K562 (cell line): ENCODE measurements at regions not wholly inside any gene's neighbourhood (a gene's known extent, or its start where the extent isn't known, plus 50 kb on each side); places are given as distances from the start of the nearest gene placed in this dataset.

Experiments
- BRCA1 ChIP-seq, 2 experiments: fragments of 450-650 bp in 1 of 2; sonication (generic) in 1 of 2; formaldehyde crosslinking in 1 of 2; IDR thresholded peaks; 2 replicates each; pipeline versions ENCODE4 v1.5.0 to v1.6.1; 2017 to 2020; ENCODE audit warnings: mild to moderate bottlenecking in 1 of 2, missing genetic modification reagents in 1 of 2
- DIDO1 ChIP-seq: fragments of 450-650 bp; IDR thresholded peaks from 2 replicates; pipeline ENCODE4 v1.6.1; 2016; ENCODE audit warnings: low read depth, missing biosample characterization, missing genetic modification characterization
- MTF1 ChIP-seq: fragments of 250-450 bp; sonication (Bioruptor Pico); IDR thresholded peaks from 2 replicates; pipeline ENCODE4 v1.9.0; 2021; ENCODE audit warnings: moderate library complexity, mild to moderate bottlenecking, inconsistent platforms, borderline replicate concordance
- TBL1XR1 ChIP-seq, 2 experiments: IDR thresholded peaks; 2 replicates each; pipeline ENCODE4 v1.6.1; 2012; ENCODE audit warnings: improper control_type of control experiment in 2 of 2, low read length in 2 of 2, mild to moderate bottlenecking in 1 of 2
- TF ChIP-seq, protein P1 (sequence below), 2 experiments: fragments of 450-650 bp; IDR thresholded peaks; 2 replicates each; pipeline ENCODE4 v1.6.1; 2016; ENCODE audit warnings: mild to moderate bottlenecking in 2 of 2, borderline replicate concordance in 1 of 2, low read depth in 1 of 2, moderate library complexity in 1 of 2

DNA sequence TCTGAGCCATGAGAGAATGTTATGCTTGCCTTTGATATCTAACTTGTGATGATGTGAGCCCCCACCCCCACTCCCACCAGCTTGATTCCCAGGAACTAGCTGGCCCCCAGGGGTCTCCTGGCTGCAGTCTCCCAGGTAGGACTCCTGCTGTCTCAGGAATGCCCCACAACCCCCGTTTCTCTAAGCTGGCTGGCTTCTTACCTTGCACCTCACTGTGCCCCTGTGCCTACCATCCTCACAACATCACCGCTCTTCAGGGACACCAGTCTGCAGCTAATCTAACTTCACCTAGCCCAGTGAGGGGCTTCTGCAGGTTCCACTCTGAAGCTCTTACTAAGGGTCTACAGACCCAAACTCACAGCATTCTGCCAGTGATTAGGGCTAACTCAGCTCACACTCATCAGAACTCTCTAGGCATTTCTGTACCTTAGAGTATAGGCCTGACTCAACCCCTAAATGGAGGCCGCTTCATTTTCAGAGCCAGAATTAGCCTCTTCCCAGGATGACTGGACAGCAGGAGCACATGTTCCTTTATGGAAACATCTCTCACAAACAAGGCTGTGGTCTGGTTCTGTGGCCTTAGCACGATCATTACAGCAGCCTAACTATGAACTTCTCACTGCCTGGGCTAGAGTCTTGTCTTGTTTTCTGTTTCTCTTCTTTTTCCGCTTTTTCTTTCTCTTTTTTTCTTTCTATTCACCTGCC is 72.8 kb upstream of the IFNG-AS1 start (continued):
- TF ChIP-seq, protein P1, sequence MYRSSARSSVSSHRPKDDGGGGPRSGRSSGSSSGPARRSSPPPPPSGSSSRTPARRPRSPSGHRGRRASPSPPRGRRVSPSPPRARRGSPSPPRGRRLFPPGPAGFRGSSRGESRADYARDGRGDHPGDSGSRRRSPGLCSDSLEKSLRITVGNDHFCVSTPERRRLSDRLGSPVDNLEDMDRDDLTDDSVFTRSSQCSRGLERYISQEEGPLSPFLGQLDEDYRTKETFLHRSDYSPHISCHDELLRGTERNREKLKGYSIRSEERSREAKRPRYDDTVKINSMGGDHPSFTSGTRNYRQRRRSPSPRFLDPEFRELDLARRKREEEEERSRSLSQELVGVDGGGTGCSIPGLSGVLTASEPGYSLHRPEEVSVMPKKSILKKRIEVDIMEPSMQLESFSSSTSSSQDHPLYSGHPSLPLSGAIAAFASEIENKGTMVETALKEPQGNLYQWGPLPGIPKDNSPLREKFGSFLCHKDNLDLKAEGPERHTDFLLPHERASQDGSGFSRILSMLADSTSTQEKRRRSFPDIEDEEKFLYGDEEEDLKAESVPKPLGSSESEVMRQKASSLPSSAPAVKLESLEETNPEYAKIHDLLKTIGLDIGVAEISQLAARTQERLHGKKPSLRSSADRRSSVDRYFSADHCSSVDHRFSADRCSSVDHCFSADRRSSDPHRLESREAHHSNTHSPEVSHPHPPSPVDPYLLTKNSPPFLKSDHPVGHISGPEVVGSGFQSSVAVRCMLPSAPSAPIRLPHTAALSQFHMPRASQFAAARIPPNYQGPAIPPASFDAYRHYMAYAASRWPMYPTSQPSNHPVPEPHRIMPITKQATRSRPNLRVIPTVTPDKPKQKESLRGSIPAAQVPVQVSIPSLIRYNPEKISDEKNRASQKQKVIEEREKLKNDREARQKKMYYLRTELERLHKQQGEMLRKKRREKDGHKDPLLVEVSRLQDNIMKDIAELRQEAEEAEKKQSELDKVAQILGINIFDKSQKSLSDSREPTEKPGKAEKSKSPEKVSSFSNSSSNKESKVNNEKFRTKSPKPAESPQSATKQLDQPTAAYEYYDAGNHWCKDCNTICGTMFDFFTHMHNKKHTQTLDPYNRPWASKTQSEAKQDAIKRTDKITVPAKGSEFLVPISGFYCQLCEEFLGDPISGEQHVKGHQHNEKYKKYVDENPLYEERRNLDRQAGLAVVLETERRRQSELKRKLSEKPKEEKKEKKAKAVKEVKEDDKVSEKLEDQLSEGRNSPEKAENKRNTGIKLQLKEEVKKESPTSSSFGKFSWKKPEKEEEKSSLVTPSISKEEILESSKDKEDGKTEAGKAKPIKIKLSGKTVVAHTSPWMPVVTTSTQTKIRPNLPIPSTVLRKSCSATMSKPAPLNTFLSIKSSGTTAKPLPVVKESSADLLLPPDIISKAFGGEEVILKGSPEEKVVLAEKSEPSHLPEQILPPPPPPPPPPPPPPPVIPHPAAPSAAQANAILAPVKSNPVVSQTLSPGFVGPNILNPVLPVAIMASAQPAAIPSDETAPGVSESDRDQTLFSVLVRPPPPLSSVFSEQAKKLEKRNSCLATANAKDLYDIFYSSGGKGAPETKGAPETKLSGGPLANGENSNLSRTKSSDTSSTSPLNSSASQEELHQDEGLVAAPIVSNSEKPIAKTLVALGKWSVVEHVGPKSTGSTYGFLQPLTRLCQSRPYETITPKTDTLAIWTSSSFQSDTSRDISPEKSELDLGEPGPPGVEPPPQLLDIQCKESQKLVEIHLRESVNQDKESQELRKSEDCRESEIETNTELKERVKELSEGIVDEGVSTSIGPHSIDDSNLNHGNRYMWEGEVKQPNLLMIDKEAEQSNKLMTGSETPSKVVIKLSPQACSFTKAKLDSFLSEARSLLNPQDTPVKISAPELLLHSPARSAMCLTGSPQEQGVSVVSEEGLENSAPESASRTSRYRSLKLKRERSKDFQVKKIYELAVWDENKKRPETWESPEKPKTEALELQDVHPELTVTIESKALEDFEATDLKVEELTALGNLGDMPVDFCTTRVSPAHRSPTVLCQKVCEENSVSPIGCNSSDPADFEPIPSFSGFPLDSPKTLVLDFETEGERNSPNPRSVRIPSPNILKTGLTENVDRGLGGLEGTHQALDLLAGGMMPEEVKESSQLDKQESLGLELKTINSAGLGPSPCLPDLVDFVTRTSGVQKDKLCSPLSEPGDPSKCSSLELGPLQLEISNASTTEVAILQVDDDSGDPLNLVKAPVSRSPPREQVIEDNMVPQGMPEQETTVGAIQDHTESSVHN (IDR thresholded peaks at IDR 0.05; ENCODE audit: borderline replicate concordance in 1 of 2, low read depth in 1 of 2): no peak
- TF ChIP-seq TBL1XR1 (IDR thresholded peaks at IDR 0.05; ENCODE audit: low read length in 2 of 2): no peak
- TF ChIP-seq MTF1 (CRISPR knock-in tag): no peak
- TF ChIP-seq BRCA1 (IDR thresholded peaks at IDR 0.05): no peak
- TF ChIP-seq BRCA1 (CRISPR knock-in tag; IDR thresholded peaks at IDR 0.05): no peak
- no peak for TF ChIP-seq DIDO1 (tag)
